Keratinocyte (primary cell): ENCODE measurements at regions not wholly inside any gene's neighbourhood (a gene's known extent, or its start where the extent isn't known, plus 50 kb on each side); places are given as distances from the start of the nearest gene placed in this dataset.

Experiments
- CTCF ChIP-seq, 3 experiments: IDR thresholded peaks in 1 of 3; conservative IDR thresholded peaks in 1 of 3; optimal IDR thresholded peaks in 1 of 3; 2 replicates in 2 of 3; 3 replicates in 1 of 3; pipeline versions ENCODE3 to v1.5.1; 2011; ENCODE audit warnings: low read length in 3 of 3, mild to moderate bottlenecking in 3 of 3, moderate library complexity in 2 of 3, control low read depth in 1 of 3, inconsistent platforms in 1 of 3; ENCODE audit not compliant: insufficient read depth in 2 of 3; ENCODE audit errors: extremely low read depth in 1 of 3
- EZH2 ChIP-seq: IDR thresholded peaks from one replicate; pipeline ENCODE4 v1.6.1; 2012; ENCODE audit warnings: inconsistent platforms, mild to moderate bottlenecking, low read length, moderate library complexity

DNA sequence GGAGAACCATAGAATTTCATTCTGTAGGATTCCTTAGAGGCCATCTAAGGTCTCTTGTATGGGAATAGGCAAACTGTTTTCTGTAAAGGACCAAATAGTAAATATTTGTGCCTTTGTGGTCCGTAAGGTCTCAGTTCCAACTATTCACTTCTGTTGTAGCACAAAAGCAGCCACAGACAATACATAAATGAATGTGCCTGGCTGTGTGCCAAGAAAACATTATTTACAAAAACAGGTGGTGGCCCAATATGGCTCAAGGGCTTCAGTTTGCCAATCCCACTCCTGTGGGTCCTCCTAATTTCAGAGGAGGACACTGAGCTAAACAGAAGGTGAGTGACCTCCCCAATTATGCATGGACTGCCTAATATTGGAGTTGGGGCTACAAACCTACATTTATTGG is 67.6 kb upstream of the EDEM3 start:
- TF ChIP-seq CTCF (optimal IDR thresholded peaks at IDR 0.05 in 1 of 3, IDR thresholded peaks at IDR 0.05 in 1 of 3, conservative IDR thresholded peaks at IDR 0.05 in 1 of 3; ENCODE audit: extremely low read depth in 1 of 3, insufficient read depth in 2 of 3, low read length in 3 of 3) (no peak), EZH2 (no peak)
